Ishikawa (cell line): ENCODE measurements at regions not wholly inside any gene's neighbourhood (a gene's known extent, or its start where the extent isn't known, plus 50 kb on each side); places are given as distances from the start of the nearest gene placed in this dataset.

Experiments used
- CEBPB ChIP-seq: IDR thresholded peaks from 2 replicates; pipeline ENCODE4 v1.6.1; 2012
- CREB1 ChIP-seq: IDR thresholded peaks from 2 replicates; pipeline ENCODE4 v1.6.1; 2012; ENCODE audit warnings: low read depth
- EGR1 ChIP-seq: IDR thresholded peaks from 2 replicates; pipeline ENCODE4 v1.6.1; 2012
- EP300 ChIP-seq: IDR thresholded peaks from 2 replicates; pipeline ENCODE4 v1.6.1; 2012; ENCODE audit warnings: borderline replicate concordance
- FOXM1 ChIP-seq: IDR thresholded peaks from 2 replicates; pipeline ENCODE4 v1.6.1; 2012; ENCODE audit warnings: low read depth, borderline replicate concordance
- MAX ChIP-seq: IDR thresholded peaks from 2 replicates; pipeline ENCODE4 v1.6.1; 2012
- RAD21 ChIP-seq: IDR thresholded peaks from 2 replicates; pipeline ENCODE4 v1.6.1; 2012; ENCODE audit warnings: low read depth
- REST ChIP-seq: IDR thresholded peaks from 2 replicates; pipeline ENCODE4 v1.6.1; 2012; ENCODE audit warnings: low read depth, mild to moderate bottlenecking
- TAF1 ChIP-seq: IDR thresholded peaks from 2 replicates; pipeline ENCODE4 v1.6.1; 2012; ENCODE audit warnings: low read depth, mild to moderate bottlenecking
- TEAD4 ChIP-seq: IDR thresholded peaks from 2 replicates; pipeline ENCODE4 v1.6.1; 2012
- USF1 ChIP-seq: IDR thresholded peaks from 2 replicates; pipeline ENCODE4 v1.6.1; 2012
- YY1 ChIP-seq: IDR thresholded peaks from 2 replicates; pipeline ENCODE4 v1.6.1; 2012; ENCODE audit warnings: low read depth
- ZBTB7A ChIP-seq: IDR thresholded peaks from 2 replicates; pipeline ENCODE4 v1.6.1; 2012; ENCODE audit warnings: low read depth

- TF ChIP-seq MAX (no peak), REST (no peak), TAF1 (no peak), ZBTB7A (no peak), YY1 (no peak), RAD21 (no peak), EGR1 (no peak), EP300 (no peak), TEAD4 (no peak), USF1 (no peak), CEBPB (no peak), FOXM1 (no peak), CREB1 (no peak)
Measured at GRCh38 chr15:39260391-39260790, 320.5 kb upstream of the THBS1 start.
